ENCODE measurements at regions not wholly inside any gene's neighbourhood (a gene's known extent, or its start where the extent isn't known, plus 50 kb on each side); places are given as distances from the start of the nearest gene placed in this dataset.

GRCh38 chr2:176678571-176678970 lies 409.3 kb downstream of the MTX2 start:
- no peak for TF ChIP-seq ZBTB20 (tag by site-specific recombination; IDR thresholded peaks at IDR 0.05)
- TF ChIP-seq CTCF (tag by site-specific recombination; IDR thresholded peaks at IDR 0.05) = no peak
- TF ChIP-seq ZNF785 (tag by site-specific recombination; IDR thresholded peaks at IDR 0.05) = no peak
